Common myeloid progenitor, CD34-positive (primary cell): ENCODE measurements at regions not wholly inside any gene's neighbourhood (a gene's known extent, or its start where the extent isn't known, plus 50 kb on each side); places are given as distances from the start of the nearest gene placed in this dataset.
"Not testable (repeated sequence)": the region's sequence is repeated elsewhere in the genome, so short reads cannot be mapped to it uniquely, and the experiment has no call there.

ENCODE experiments used
- CTCF ChIA-PET: fragments of 350-600 bp; sonication (Branson Sonifier 250); formaldehyde crosslinking; loops from one replicate; lab custom pipeline; 2021; ENCODE audit warnings: antibody characterized with exemption; lab: Charles Lee
- POLR2A ChIA-PET: fragments of 350-600 bp; sonication (Branson Sonifier 250); formaldehyde crosslinking; loops from one replicate; lab custom pipeline; 2021; ENCODE audit warnings: antibody characterized with exemption; lab: Charles Lee
- DNase-seq, 3 donors: peaks; one replicate each; pipeline versions ENCODE4 v3.0.0 to v3.0.0-alpha.2; 2013
- H3K27ac ChIP-seq, 2 experiments: 1 replicate in 1 of 2; 2 replicates in 1 of 2; pipeline ENCODE4 v1.7.0; 2013; ENCODE audit warnings: inconsistent platforms in 2 of 2, low read length in 2 of 2, mild to moderate bottlenecking in 2 of 2, low read depth in 1 of 2, moderate library complexity in 1 of 2; ENCODE audit not compliant: severe bottlenecking in 2 of 2, insufficient read depth in 1 of 2, poor library complexity in 1 of 2
- H3K27me3 ChIP-seq, 5 experiments: replicated peaks in 2 of 5; 1 replicate in 3 of 5; 2 replicates in 2 of 5; pipeline versions ENCODE4 v1.6.1 to v1.7.0; 2013; ENCODE audit warnings: low read length in 4 of 5, mild to moderate bottlenecking in 2 of 5, moderate library complexity in 2 of 5, inconsistent platforms in 1 of 5; ENCODE audit not compliant: insufficient read depth in 5 of 5, control insufficient read depth in 4 of 5
- H3K36me3 ChIP-seq, 4 experiments: 1 replicate in 2 of 4; 2 replicates in 2 of 4; pipeline versions ENCODE4 v1.6.1 to v1.7.0; 2013; ENCODE audit warnings: low read length in 3 of 4, control low read depth in 1 of 4, mild to moderate bottlenecking in 1 of 4; ENCODE audit not compliant: control insufficient read depth in 4 of 4, insufficient read depth in 4 of 4
- H3K4me1 ChIP-seq, 4 experiments: 1 replicate in 3 of 4; 2 replicates in 1 of 4; pipeline versions ENCODE4 v1.6.1 to v1.7.1; 2013; ENCODE audit warnings: low read length in 3 of 4, mild to moderate bottlenecking in 3 of 4, control low read depth in 1 of 4, inconsistent platforms in 1 of 4, moderate library complexity in 1 of 4; ENCODE audit not compliant: control insufficient read depth in 4 of 4, insufficient read depth in 4 of 4; ENCODE audit errors: control extremely low read depth in 1 of 4
- H3K4me3 ChIP-seq, 7 experiments: 1 replicate in 4 of 7; 2 replicates in 3 of 7; pipeline versions ENCODE4 v1.5.1 to v1.7.0; 2013; ENCODE audit warnings: mild to moderate bottlenecking in 7 of 7, low read length in 6 of 7, moderate library complexity in 6 of 7, inconsistent platforms in 2 of 7, low read depth in 2 of 7, control low read depth in 1 of 7; ENCODE audit not compliant: insufficient read depth in 4 of 7, control insufficient read depth in 1 of 7; ENCODE audit errors: extremely low read depth in 1 of 7
- H3K9me3 ChIP-seq, 5 experiments: 1 replicate in 4 of 5; 2 replicates in 1 of 5; pipeline versions ENCODE4 v1.6.1 to v1.7.1; 2013; ENCODE audit warnings: low read length in 4 of 5, mild to moderate bottlenecking in 2 of 5, inconsistent platforms in 1 of 5, low read depth in 1 of 5, moderate library complexity in 1 of 5; ENCODE audit not compliant: control insufficient read depth in 4 of 5, insufficient read depth in 2 of 5; ENCODE audit errors: control extremely low read depth in 1 of 5
- WGBS: methylation state at CpG from one replicate; pipeline ENCODE4 v1.1.5; 2013; ENCODE audit not compliant: insufficient coverage; 5-methylcytosine and 5-hydroxymethylcytosine counted together

GRCh38 chr5:67548520-67549295 is 352.1 kb upstream of the CD180 start:
- no peak overlapping the region for H3K27ac ChIP-seq
- no peaks in the 10 kb centered on the region for H3K36me3 ChIP-seq
- ChIA-PET CTCF (no interaction called here), POLR2A (no interaction called here)
- H3K4me1 ChIP-seq: peaks cover 0 to 2% (median under 1%) of the 10 kb centered on the region in 4 experiments
- no peaks in the 10 kb centered on the region for H3K27me3 ChIP-seq
- peak in 1 of 3 donors; percentile 14 for DNase-seq
- 100% methylated on average over 3 of the region's 8 CpGs for WGBS
- H3K9me3 ChIP-seq: peaks cover 0 to 7% (median 0%) of the 10 kb centered on the region in 5 experiments
- H3K4me3 ChIP-seq: peak overlapping the region in 2 of 7 experiments; percentile 0 to 60

- H3K36me3 ChIP-seq: no peaks in the 10 kb centered on the region
- no CpG with 5 or more reads among the region's 1 CpG for WGBS
- no peak overlapping the region for H3K27ac ChIP-seq
- CTCF ChIA-PET: no interaction called here
- H3K4me1 ChIP-seq: peaks cover 0 to 2% (median under 1%) of the 10 kb centered on the region in 4 experiments
- POLR2A ChIA-PET: interaction anchor here (0.6 kb wide), 1 partner anchor 10 kb away, joined by 4 read pairs; no protein-coding TSS in a partner anchor
- H3K9me3 ChIP-seq: peaks cover 0 to 9% (median 0%) of the 10 kb centered on the region in 5 experiments
- no peak for DNase-seq
- H3K4me3 ChIP-seq: no peak overlapping the region
- H3K27me3 ChIP-seq: no peaks in the 10 kb centered on the region
Observed at GRCh38 chr5:67547682-67548081, 351.1 kb upstream of the CD180 start.

- H3K9me3 ChIP-seq, H3K4me3 ChIP-seq, H3K27ac ChIP-seq, H3K36me3 ChIP-seq, H3K27me3 ChIP-seq, CTCF ChIA-PET, H3K4me1 ChIP-seq, POLR2A ChIA-PET: not testable (repeated sequence)
- peak in 2 of 3 donors; percentile 15 to 24 for DNase-seq
Observed at GRCh38 chr5:67544942-67545341, 348.3 kb upstream of the CD180 start.

GRCh38 chr5:67543720-67544270 is 347.2 kb upstream of the CD180 start:
- WGBS: 100% methylated on average over 2 of the region's 5 CpGs
- ChIA-PET CTCF (no interaction called here), POLR2A (no interaction called here)
- Histone ChIP-seq H3K4me1 (peaks cover 1 to 5% (median 3%) of the 10 kb centered on the region in 4 experiments), H3K27ac (no peak overlapping the region), H3K27me3 (no peaks in the 10 kb centered on the region), H3K9me3 (peaks cover 0 to 9% (median 0%) of the 10 kb centered on the region in 5 experiments), H3K4me3 (no peak overlapping the region), H3K36me3 (no peaks in the 10 kb centered on the region)
- DNase-seq: no peak

- POLR2A ChIA-PET: no interaction called here
- Histone ChIP-seq H3K4me1 (peaks cover 0 to 7% (median 5%) of the 10 kb centered on the region in 4 experiments), H3K4me3 (no peak overlapping the region), H3K36me3 (no peaks in the 10 kb centered on the region), H3K27me3 (no peaks in the 10 kb centered on the region), H3K27ac (no peak overlapping the region), H3K9me3 (peaks cover 0 to 9% (median 0%) of the 10 kb centered on the region in 5 experiments)
- DNase-seq: peak; percentile 11 to 58 (median 49)
- CTCF ChIA-PET: no interaction called here
- WGBS: 10% methylated on average over 2 of the region's 3 CpGs
Observed at GRCh38 chr5:67542479-67542878, 345.9 kb upstream of the CD180 start.

- WGBS: no CpG with 5 or more reads among the region's 1 CpG
Observed at GRCh38 chr5:67541875-67542274, 345.3 kb upstream of the CD180 start.

More at GRCh38 chr5:67541875-67542274, 345.3 kb upstream of the CD180 start:
- POLR2A ChIA-PET: no interaction called here
- Histone ChIP-seq H3K27me3 (no peaks in the 10 kb centered on the region), H3K27ac (no peak overlapping the region), H3K4me3 (no peak overlapping the region), H3K9me3 (peaks cover 0 to 9% (median 0%) of the 10 kb centered on the region in 5 experiments), H3K4me1 (peaks cover 0 to 12% (median 5%) of the 10 kb centered on the region in 4 experiments), H3K36me3 (no peaks in the 10 kb centered on the region)
- CTCF ChIA-PET: no interaction called here
- DNase-seq: no peak
